MV-4-11 (cell line): ENCODE measurements at regions not wholly inside any gene's neighbourhood (a gene's known extent, or its start where the extent isn't known, plus 50 kb on each side); places are given as distances from the start of the nearest gene placed in this dataset.

Source experiments
- DNase-seq: peaks from one replicate; lab custom pipeline; 2025; lab: John Stamatoyannopoulos, UW

DNA sequence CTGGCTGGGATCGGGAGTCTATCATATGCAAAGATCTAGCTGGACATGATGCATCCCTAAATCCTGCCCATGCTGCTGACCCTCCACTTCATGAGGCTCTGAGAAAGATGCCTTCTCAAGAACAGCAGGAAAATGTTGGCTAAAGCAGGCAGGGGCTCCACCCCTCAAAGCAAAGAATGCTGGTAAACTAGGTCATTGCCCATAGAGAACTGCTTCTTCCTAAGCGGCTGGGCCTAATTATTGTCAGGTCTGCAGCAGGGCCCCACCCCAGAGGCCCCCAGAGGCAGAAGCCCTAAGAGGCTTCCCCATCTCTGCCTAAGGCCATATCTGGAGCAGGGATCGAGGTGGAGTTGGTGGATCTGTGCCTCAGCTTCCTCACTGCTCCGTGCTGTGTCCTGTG, 447.4 kb upstream of the PROK2 start:
- DNase-seq: no peak

- DNase-seq: no peak
These were observed 446.7 kb upstream of the PROK2 start for GRCh38 chr3:72231439-72232196.

GRCh38 chr3:72230774-72231379, 445.9 kb upstream of the PROK2 start:
- no peak for DNase-seq

- DNase-seq: no peak
These were observed 445.0 kb upstream of the PROK2 start for GRCh38 chr3:72229952-72230351.

DNA sequence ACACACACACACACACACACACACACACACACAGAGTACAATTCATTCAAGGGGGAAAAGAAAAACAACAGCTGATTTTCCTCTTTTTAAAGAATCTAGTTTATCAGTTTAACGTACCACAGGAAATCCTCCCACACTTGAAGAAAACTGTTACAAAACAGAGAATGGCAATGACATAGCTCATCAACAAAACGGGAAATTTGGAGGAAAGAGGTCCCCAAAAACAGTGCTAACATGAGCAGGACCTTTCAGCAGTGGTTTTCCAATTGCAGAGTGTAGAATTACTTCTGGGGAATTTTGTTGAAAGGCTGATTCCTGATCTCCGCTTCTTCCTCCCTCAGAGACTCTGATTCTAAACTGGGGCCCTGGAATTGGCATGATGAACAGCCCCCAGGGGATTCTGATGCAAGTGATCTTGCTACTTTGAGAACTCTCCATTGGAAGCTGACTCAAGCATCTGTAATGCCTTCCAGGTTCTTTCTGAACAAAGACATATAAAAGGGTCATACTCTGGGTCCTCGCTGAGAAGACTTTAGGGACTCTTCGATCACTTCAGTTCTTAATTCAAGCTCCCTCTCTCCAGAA, 442.6 kb upstream of the PROK2 start:
- DNase-seq: no peak

DNA sequence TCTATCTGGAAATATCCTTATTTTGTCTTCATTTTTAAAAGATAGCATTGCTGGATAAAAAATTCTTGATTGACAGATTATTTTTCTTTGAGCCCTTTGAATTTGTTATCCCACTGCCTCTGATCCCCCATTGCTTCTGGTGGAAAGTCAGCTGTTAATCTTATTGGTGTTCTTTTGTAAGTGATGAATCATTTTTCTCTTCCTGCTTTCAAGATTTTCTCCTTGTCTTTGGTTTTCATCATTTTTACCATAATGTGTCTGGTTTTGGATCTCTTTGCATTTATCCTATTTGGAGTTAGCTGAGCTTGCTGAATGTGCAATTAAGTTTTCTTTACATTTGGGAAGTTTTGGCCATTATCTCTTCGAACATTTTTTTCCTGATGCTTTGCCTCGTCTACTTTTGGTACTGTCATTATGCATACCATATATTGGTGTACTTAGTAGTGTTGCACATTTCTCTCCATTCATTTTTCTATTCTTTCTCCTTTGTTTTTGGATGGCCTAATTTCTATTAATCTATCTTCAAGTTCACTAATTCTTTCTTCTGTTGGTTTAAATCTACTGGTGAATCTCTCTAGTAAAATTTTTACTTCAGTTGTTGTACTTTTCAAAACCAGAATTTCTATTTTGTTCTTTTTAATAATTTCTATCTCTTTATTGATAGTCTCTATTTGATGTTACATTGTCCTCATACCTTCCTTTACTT, 440.0 kb upstream of the PROK2 start:
- peak; percentile 26 for DNase-seq

GRCh38 chr3:72223628-72224027, 438.7 kb upstream of the PROK2 start:
- no peak for DNase-seq

DNA sequence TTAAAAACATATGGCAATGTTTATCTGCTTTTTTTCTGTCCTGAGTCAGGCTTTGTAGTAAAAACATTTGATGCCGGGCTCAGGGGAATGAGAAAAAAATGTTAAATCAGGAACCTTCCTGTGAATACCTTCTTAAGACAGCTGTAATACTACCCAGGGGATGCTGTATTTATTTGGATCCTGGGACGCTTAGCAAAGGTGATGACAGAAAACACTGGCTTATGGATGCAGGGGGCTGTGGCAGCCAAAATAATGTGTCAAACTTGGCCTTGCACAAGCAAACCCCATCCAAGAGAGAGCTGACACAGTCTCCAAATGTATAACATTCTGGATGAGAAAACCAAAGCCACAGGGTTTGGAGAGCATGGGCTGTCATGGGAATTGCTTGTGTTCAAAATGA, 438.2 kb upstream of the PROK2 start:
- DNase-seq: no peak

- no peak for DNase-seq
These were observed 437.5 kb upstream of the PROK2 start for GRCh38 chr3:72222410-72222809.

GRCh38 chr3:72220946-72221345, 436.0 kb upstream of the PROK2 start:
- no peak for DNase-seq

- no peak for DNase-seq
These were observed 434.8 kb upstream of the PROK2 start for GRCh38 chr3:72219752-72220151.

GRCh38 chr3:72217570-72217969, 432.6 kb upstream of the PROK2 start:
- DNase-seq: no peak

DNA sequence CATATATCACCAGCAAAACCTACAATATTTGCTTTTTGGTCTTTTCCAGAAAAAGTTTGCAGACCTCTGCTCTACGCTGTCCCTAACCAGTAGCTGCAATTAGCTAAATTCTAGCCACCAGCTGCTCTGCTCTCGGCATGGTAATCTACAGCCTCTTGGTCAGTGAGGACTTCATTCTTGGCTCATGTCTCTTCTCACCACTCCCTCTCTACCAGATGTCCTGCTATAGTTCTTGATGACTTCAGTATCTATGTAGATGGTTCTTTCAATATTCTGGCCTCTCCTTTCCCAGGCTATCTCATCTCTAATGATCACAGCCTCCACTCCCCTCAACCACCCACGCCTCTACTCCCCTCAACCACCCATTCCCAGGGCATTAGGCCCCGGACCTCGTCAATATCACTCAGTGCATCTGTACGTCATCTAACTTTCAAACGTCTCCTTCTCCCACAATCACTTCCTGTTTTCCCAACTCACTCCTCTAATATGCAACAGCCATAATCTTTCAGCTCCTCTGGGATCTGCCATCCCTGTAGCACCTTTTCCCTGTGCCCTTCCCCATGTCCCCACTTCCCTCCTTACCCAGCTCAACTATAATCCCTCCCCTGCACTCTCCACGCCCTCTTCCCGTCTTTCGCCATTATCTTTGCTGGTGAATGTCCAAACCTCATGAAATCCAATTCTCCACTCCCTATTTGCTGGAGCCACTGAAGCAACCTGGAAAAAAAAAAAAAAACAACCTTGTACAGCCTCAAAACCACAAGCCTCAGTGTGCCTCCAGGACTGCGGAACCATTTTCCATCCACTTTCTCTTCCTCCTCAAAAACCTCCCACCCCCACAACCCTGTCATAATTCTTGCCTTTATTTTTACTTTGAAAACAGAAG, 429.4 kb upstream of the PROK2 start:
- peak; percentile 89 for DNase-seq

DNA sequence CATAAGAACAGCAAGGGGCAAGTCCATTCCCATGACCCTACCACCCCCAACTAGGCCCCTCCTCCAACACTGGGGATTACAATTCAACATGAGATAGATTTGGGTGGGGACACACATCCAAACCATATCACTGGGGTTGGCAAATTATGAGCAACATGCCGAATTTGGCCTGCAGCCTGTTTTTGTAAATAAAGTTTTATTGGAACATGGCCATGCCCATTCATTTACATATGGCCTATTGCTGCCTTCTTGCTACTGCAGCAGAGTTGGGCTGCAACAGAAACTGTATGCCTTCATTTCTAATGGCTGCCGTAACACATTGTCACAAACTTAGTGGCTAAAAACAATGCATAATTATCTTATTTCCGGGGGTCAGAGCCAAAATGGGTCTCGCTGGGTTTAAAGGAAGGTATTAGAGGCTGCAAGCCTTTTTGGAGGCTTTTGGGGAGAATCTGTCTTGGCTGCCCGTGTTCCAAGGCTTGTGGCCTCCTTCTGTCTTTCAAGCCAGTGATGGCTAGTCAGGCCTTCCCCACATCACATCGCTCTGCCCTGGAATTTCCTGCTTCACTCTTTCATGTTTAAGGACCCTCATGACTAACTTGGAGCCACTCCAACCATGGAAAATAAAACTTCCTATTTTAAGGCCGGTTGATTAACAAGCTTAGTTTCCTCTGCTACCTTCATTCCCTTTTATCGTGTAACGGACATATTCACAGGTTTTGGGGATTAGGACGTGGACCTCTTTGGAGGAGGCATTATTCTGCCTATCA, 428.5 kb upstream of the PROK2 start:
- no peak for DNase-seq

GRCh38 chr3:72212396-72212795, 427.4 kb upstream of the PROK2 start:
- DNase-seq: no peak

GRCh38 chr3:72210261-72210660, 425.3 kb upstream of the PROK2 start:
- DNase-seq: no peak

- no peak for DNase-seq
These were observed 420.4 kb upstream of the PROK2 start for GRCh38 chr3:72205297-72205826.

GRCh38 chr3:72204452-72204851, 419.5 kb upstream of the PROK2 start:
- DNase-seq: no peak

- DNase-seq: no peak
These were observed 418.8 kb upstream of the PROK2 start for GRCh38 chr3:72203613-72204349.

- no peak for DNase-seq
These were observed 418.2 kb upstream of the PROK2 start for GRCh38 chr3:72203105-72203504.
